ENCODE measurements at regions not wholly inside any gene's neighbourhood (a gene's known extent, or its start where the extent isn't known, plus 50 kb on each side); places are given as distances from the start of the nearest gene placed in this dataset.

- TF ChIP-seq, protein P1, sequence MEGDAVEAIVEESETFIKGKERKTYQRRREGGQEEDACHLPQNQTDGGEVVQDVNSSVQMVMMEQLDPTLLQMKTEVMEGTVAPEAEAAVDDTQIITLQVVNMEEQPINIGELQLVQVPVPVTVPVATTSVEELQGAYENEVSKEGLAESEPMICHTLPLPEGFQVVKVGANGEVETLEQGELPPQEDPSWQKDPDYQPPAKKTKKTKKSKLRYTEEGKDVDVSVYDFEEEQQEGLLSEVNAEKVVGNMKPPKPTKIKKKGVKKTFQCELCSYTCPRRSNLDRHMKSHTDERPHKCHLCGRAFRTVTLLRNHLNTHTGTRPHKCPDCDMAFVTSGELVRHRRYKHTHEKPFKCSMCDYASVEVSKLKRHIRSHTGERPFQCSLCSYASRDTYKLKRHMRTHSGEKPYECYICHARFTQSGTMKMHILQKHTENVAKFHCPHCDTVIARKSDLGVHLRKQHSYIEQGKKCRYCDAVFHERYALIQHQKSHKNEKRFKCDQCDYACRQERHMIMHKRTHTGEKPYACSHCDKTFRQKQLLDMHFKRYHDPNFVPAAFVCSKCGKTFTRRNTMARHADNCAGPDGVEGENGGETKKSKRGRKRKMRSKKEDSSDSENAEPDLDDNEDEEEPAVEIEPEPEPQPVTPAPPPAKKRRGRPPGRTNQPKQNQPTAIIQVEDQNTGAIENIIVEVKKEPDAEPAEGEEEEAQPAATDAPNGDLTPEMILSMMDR (IDR thresholded peaks at IDR 0.05 in 4 of 5, conservative IDR thresholded peaks at IDR 0.05 in 1 of 5), result no peak
- no peak for TF ChIP-seq POLR2A (IDR thresholded peaks at IDR 0.05)
These were observed 164.7 kb upstream of the RIMS1 start for GRCh38 chr6:71721642-71722041.
